Amygdala (tissue), 56 donors: ENCODE measurements at regions not wholly inside any gene's neighbourhood (a gene's known extent, or its start where the extent isn't known, plus 50 kb on each side); places are given as distances from the start of the nearest gene placed in this dataset.

Experiments
- DNase-seq, 56 donors: peaks; one replicate each; lab custom pipeline; 2025; lab: John Stamatoyannopoulos, UW

GRCh38 chr3:135779024-135779423 lies 186.5 kb upstream of the PPP2R3A start:
- no peak for DNase-seq

- DNase-seq: peak in 3 of 56 donors; percentile 10 to 24 (median 11)
These were observed 185.8 kb upstream of the PPP2R3A start for GRCh38 chr3:135779590-135780235.

- peak in 4 of 56 donors; percentile 5 to 19 (median 10) for DNase-seq
These were observed 184.3 kb upstream of the PPP2R3A start for GRCh38 chr3:135781026-135781815.

- peak in 1 of 56 donors; percentile 11 for DNase-seq
These were observed 181.0 kb upstream of the PPP2R3A start for GRCh38 chr3:135784557-135784956.

GRCh38 chr3:135788146-135788545 lies 177.4 kb upstream of the PPP2R3A start:
- DNase-seq: no peak

- DNase-seq: no peak
These were observed 176.6 kb upstream of the PPP2R3A start for GRCh38 chr3:135788978-135789377.

- DNase-seq: no peak
These were observed 173.4 kb upstream of the PPP2R3A start for GRCh38 chr3:135792174-135792573.

GRCh38 chr3:135792858-135793475 lies 172.6 kb upstream of the PPP2R3A start:
- no peak for DNase-seq

- no peak for DNase-seq
These were observed 165.4 kb upstream of the PPP2R3A start for GRCh38 chr3:135800071-135800549.

- no peak for DNase-seq
These were observed 164.5 kb upstream of the PPP2R3A start for GRCh38 chr3:135801018-135801417.

- no peak for DNase-seq
These were observed 163.4 kb upstream of the PPP2R3A start for GRCh38 chr3:135802171-135802570.

GRCh38 chr3:135803028-135803692 lies 162.4 kb upstream of the PPP2R3A start:
- no peak for DNase-seq

- DNase-seq: no peak
These were observed 159.8 kb upstream of the PPP2R3A start for GRCh38 chr3:135805752-135806151.

- peak in 23 of 56 donors; percentile 1 to 54 (median 7) for DNase-seq
These were observed 159.2 kb upstream of the PPP2R3A start for GRCh38 chr3:135806317-135806716.

- no peak for DNase-seq
These were observed 157.6 kb upstream of the PPP2R3A start for GRCh38 chr3:135807879-135808278.

GRCh38 chr3:135809021-135809634 lies 156.4 kb upstream of the PPP2R3A start:
- no peak for DNase-seq

GRCh38 chr3:135811651-135812050 lies 153.9 kb upstream of the PPP2R3A start:
- no peak for DNase-seq

GRCh38 chr3:135812057-135812456 lies 153.5 kb upstream of the PPP2R3A start:
- no peak for DNase-seq

- no peak for DNase-seq
These were observed 131.1 kb upstream of the PPP2R3A start for GRCh38 chr3:135834465-135834864.

GRCh38 chr3:135837977-135838631 lies 127.4 kb upstream of the PPP2R3A start:
- DNase-seq: no peak
